Gastrocnemius medialis (tissue), 4 donors: ENCODE measurements at regions not wholly inside any gene's neighbourhood (a gene's known extent, or its start where the extent isn't known, plus 50 kb on each side); places are given as distances from the start of the nearest gene placed in this dataset.

Source experiments
- CTCF ChIP-seq, 5 experiments: fragments of 450-650 bp in 3 of 5; fragments of 200-600 bp in 2 of 5; sonication (generic) in 2 of 5; IDR thresholded peaks in 4 of 5; conservative IDR thresholded peaks in 1 of 5; 1 replicate in 4 of 5; 2 replicates in 1 of 5; pipeline ENCODE4 v1.5.1; 2016 to 2019; ENCODE audit warnings: antibody characterized with exemption in 5 of 5, mild to moderate bottlenecking in 3 of 5, moderate library complexity in 3 of 5
- POLR2A ChIP-seq, 2 donors: fragments of 450-650 bp; IDR thresholded peaks; one replicate each; pipeline ENCODE4 v1.6.1; 2017; ENCODE audit warnings: antibody characterized with exemption in 2 of 2, mild to moderate bottlenecking in 2 of 2, moderate library complexity in 2 of 2

- no peak for TF ChIP-seq CTCF (IDR thresholded peaks at IDR 0.05 in 4 of 5, conservative IDR thresholded peaks at IDR 0.05 in 1 of 5)
- no peak for TF ChIP-seq POLR2A (IDR thresholded peaks at IDR 0.05)
These were observed 439.5 kb upstream of the CD180 start for GRCh38 chr5:67636091-67636490.
